ENCODE measurements at regions not wholly inside any gene's neighbourhood (a gene's known extent, or its start where the extent isn't known, plus 50 kb on each side); places are given as distances from the start of the nearest gene placed in this dataset.

DNA sequence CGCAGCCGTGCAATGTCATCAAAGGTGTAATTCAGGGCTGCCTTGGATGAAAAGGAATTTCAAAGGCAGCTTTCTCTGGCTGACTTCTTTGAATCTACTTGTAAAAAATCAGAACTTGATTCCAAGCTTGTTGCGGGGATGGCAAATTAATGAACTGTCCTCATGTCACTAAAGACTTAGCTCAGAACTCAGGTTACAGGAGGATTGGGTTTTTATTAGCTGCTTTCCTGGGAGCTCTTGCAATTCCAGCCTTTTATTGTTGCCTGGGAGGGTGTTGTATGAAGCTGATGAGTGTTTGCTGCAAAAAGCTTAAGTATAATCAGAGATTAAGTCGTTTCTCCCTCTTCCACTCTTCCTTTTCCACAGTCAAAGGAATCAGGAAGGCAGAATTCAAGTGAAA lies 113.0 kb upstream of the CDH4 start:
- DNase-seq: no peak

DNA sequence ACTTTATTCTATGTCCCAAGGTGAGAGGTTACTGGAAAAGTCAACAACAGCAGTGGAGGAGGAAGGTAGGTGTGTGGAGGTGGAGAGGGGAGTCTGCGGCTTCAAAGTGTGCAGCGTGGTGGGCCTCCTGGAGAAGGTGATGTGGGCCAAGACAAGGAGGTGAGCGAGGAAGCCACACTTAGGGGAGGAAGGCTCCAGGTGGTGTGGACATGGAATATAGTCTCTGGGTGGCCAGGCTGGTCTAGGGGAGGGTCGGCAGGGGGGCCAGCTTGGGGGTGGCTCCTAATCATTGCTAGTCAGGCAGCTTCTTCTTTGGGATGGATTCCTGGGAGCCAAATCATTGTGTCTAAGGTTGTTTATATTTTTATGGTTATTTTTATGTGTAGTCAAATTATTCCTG lies 111.5 kb upstream of the CDH4 start:
- DNase-seq: no peak

DNA sequence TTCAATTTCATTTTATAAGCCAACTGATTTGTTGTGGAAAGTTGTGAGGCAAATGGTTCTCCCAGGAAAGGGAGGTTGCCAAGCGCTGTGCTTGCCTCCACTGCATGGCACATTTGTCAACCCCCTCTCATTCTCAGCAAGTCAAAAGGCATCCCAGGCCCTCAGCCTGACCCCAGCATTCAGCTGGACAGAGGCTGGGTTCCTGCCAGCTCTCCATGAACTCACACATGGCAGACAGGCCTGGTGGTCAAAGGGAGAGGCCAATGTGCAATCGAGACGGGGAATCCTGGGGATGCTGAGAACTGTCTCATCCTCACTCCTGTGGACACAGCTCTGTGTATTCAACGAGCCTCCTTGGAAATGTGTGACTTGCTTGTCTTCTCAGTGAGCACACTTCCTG lies 106.0 kb upstream of the CDH4 start:
- DNase-seq: no peak

DNA sequence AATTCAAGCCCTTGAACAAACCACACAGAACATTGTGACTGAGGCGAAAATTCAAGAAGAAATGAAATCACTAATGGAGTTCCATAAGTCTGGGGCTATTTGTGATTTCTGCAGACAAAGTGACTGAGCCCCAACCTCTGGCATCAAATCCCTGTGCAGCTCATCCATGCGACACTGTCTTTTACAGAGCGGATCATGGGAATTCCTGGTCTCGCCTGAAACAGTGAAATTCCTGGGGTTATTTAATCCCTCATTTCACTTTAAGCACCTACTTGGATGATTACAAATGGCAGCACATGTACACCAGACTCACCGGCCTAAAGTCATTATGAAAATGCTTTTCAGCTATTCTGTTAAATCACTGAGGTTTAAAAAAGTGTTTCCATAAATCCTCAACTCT lies 102.4 kb upstream of the CDH4 start:
- no peak for DNase-seq

DNA sequence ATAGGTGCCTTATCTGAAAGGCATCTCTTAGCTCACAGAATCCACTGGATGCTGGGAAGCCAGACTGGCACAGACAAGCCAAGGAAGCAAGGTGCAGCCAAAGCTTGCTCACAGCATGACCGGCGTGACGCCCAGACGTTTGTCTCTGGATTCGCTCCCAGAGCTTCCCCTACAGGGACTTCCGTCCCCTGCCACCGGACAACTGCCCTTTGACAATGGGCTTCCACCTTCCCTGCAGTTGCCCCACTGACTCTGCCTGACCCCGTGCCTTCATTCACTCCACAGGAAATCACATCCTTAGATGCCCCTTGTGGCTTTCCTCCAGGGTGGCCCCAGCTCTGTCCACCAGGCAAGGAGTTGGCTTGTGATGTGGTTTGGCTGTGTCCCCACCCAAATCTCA lies 94.8 kb upstream of the CDH4 start:
- DNase-seq: no peak

DNA sequence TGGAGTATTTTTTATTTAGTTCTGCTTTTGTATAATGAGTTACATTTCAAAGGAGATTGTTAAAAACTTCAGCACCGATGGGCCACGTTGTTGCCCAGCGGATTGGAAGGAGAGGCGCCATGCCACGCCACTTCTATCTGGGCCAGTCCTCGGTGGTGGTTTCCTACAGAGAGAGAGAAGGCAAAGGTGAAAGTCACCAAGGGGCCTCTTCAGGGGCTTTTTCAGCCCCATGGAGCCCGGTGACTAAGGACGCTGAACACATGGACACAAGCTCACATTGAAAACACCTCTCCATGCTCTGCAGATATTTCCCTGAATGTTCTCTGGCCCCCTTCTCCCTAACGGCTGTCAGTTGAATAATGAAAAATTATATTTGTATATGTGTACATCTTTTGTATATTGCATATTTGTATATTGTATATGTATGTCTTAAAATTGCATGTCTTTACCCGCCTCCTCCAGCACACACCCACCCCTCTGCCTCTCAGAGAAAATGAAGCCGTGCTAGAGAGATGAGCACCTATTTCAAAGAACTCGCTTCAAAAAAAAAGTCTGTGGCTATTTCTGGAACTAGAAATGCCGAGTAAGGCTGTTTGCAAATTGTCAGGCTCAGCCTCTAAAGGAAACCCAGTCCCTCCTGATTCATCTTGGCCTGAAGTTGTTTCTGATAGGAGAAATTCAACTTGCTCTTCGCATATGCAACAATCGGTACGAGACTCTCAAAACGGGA lies 91.9 kb upstream of the CDH4 start:
- no peak for DNase-seq

DNA sequence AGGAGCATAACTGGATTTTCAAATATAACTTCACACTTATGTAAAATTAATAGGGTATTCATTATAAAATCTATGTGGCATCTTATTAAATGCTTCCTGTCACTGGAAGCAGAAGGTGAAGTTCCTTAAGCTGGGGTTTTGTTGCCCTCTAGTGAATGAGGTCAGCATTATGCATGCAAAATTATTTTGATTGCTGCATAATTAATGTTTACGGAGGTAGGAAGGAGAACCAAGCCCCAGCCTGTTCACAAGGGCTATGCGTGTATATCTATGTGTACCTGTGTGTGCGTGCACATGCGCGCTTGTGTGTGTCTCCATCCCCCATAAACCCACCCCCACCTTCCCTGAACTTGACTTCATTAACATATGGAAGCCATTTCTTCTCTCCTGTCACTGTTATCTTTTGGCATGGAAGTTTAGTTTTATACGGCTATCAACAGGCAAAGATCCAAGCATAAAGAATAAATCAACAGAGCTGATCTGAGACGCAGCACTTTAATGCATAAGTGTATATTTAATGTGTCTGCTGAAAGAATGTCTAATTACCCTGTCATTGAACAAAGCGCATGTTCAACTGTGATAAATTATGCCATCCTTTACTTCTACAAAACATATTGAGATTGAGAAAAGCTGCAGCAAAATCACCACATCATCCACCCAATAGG lies 90.2 kb upstream of the CDH4 start:
- no peak for DNase-seq

DNA sequence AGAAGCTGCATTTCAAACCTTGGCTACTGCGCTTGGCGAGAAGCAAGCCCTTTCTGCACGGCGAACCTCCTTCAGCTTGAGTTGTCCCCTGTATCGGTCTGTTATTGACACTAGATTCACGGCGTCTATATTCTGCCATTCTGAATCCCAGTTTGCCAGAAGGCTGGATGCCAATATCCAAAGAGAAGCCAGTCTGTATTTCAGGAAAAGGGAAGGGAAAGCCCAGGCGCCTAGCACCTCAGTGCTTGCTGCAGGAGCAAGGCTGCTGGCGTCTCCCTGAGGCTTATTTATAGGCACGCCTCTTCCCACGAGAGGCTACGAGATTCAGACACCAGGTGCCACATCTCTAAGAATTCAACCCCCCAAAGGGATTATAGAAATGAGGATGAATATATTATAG lies 89.6 kb upstream of the CDH4 start:
- DNase-seq: no peak

DNA sequence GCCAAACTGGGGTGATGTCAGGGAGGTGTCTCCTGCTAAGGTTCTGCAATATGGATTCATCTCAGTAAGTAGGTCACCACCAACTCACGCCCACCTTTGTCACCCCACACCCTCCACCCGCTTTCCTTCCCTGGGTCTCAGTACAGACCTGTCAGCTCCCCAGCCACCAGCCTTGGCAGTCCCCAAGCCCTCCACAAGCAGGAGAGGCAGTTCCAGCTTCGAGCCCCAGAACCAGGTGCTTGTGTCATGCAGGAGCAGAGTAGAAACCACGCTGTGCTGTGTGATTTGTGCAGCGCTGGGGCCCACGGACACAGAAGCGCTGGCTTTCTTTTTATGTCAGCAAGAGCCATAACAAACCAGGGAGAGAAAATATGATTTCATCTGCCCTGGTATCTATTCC lies 89.0 kb upstream of the CDH4 start:
- no peak for DNase-seq

DNA sequence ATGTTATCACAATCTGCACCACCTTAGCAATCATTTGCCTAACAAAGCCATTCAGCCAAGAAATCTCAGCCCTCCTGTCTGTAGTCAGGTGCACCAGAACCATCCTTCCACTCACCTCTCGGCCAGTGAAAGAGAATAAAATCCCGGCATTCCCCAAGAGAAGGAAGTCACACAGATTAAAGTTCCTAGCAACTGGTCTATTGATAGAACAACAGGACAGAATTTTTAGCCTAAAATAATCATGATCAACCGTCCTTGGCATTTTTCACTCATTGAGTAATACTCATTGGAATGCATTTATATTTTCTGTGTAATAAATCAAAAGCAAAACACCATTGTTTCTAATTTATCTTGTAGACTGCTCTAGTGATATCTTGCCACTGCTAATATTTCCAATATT lies 85.7 kb upstream of the CDH4 start:
- DNase-seq: no peak

DNA sequence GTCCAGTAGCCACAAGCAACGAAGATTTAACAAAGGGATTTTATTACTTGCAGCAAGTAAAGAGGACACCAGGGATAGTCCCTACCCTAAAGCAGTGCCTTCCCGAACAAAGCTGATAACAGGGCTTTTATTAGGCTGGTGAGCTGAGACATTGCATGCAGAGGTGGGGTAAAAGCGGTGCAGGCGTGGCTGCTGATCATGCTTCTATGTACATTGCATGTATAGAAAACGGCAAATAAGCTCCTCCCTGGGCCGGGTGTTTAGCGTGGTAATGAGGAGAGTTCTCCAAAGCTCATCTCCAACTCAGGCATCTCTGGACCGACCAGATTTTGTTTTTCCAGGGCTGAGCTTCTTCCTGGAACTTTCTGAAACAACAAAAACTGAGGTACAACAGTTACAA lies 83.5 kb upstream of the CDH4 start:
- DNase-seq: no peak

DNA sequence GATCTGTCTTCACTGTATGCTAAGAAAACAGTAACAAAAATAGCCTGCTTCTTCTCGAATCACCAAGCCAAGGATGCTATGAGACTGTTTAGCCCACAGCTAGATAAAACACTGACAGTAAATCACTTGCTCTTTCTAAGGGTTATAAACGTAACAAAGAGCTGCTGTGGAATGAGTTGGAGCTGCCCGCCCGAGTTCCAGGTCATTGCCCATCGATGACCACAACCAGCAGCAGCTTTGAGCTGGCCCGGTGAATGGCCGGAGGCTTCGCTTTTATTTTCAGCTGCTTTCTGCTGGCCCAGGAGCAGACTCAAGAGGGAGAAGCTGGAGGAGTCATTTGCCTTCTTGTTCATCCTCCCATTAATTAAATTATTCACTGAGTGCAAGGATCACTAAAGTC lies 82.2 kb upstream of the CDH4 start:
- no peak for DNase-seq

DNA sequence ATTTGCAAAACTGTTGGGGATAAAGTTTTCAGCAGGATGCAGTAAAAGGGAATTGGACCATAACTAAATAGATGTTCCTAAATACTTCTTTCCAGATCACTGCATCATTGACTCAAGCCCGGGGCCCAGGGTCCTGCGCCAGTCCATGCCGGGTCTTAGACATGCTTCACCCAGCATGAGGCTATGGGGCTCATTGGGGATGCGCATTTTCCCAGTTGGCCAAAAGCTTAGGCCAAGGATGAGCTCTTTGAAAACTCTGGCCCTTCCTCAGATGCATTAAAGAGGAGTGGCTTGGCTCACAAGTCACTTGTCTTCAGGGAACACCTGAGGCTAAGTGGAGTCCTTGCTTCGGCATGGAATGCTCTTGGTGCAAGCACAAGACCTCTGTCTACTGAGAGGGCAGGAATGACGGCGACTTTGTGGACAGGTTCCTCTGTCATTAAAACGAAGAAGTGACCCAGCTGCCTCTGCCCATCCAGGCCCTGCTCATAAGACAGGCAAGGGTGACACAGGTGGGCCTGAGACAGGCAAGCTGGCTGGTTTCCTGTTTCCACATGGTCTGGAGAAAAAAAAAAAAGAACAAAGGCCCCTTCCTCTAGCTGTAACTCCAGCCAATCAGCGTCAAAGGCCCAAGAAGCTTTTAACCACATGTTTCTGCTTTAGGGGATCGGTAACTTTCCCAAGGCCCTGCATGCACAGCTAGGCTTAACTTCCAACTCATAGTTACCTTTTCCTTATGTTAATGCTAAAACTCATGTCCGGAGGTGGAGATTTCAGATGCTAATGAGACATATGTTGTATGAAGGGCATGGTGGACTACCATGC lies 81.4 kb upstream of the CDH4 start:
- no peak for DNase-seq

DNA sequence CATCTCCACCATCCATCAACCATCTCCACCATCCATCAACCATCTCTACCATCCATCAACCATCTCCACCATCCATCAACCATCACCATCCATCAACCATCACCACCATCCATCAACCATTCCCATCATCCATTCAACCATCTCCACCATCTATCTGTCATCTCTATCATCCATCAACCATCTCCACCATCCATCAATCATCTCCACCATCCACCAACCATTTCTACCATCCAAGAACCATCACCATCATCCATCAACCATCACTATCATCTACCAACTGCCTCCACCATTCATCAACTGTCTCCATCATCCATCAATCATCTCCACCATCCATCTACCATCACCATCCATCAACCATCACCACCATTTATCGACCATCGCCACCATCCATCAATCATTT lies 78.8 kb upstream of the CDH4 start:
- DNase-seq: no peak

DNA sequence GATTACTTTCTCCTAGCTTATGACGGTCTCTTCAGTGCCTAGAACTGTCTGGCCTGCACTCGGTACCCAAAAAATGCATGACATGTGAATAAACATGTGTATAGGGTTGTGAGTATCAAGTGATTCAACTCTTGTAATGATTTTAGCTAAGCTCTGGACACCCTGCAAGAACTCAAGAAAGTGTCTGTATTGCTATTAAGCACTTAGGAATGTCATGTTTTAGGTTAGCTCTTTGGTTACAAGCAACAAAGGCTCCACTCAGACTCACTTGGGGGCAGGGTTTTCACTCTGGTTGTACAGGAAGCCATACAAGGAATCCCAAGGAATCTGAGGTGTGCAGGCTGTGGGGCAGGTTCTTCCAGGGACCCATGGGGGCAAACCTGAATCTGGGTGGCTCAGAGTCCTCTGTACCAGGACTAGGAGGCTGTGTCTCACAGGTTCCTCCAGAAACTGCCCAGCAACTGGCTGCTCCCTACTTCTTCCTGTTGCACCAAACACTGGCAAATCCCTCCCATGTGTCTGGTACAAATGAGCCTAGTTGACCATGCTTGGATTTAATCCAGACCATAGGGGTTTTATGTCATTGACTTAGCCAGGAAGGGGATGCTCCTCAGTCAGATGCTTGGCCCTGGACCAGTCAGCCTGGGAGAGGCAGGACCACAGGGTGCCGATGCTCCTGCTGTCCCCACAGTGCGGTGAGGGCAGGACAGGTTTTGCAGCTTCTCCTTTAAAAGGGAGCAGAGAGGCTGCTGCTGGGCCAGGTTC lies 77.9 kb upstream of the CDH4 start:
- DNase-seq: no peak

DNA sequence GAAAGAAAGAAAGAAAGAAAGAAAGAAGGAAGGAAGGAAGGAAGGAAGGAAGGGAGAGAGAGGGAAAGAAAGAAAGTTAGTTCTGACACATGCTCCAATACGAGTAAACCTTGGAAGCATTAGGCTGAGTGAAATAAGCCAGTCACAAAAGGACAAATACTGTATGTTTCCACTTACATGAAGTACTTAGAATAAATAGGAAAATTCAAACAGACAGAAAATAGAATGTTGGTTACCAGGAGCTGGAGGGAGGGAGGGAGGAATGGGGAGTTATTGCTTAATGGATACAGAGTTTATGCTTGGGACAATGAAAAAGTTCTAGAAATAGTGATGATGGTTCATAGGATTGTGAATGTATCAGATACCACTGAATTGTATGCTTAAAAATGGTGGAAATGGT lies 75.2 kb upstream of the CDH4 start:
- DNase-seq: no peak

DNA sequence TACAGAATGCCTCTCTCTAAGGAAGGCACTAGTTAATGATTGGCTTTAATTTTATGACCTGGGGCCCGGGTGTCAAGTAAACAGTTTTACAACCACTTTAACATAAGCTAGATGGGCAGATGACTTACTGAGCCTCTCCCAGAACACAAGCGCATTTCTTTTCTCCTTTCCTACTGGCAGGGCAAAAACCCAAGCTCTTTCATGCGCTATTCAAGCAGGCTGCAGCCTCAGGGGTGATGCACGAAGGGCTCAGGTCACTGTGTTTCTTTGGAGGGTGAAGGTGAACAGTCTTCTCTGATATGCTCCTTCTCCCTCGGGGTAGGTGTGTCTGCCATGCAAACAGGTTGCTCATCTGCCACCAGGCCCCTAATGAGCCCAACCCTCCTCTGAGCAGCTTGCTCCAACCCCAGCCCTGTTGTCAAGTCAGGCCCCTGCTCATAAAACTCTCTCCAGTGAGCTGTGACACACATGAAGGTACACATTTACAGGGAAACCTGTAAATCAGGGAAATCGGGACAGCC lies 73.5 kb upstream of the CDH4 start:
- no peak for DNase-seq

DNA sequence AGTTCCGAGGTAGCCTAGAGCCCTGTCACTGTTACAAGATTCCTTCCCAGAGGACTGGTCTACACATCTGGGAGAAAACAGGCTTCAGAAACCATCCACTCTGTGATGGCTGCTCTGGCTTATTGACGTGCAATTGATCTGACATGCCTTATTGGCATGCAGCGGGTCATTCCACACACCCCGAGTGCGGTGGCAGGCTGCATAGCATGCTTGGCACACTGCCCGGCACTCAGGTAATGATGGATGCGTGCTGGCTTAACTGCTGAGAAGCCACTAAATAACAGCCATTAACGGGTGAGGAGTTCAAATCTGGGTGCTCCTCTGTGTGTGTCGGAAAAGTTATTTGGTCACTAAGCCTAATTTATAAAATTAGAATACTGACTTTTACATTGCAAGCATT lies 67.9 kb upstream of the CDH4 start:
- no peak for DNase-seq

DNA sequence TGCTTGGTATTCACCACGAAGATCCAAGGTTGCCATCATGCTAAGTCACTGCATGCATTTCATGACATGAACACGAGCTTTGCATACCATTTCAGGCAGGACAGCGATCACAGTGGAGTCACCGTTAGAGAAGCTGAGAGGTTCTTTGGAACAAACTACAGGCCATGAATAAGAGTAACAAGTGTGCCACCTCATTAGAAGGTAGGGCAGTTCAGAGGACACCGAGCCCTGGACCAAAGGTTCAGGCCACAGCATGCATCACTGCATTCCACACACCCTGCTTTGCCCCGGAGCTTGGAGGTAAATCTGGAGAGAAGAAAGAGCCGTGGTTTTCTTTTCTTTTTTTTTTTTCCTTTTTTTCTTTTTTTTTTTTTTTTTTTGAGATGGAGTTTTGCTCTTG lies 66.9 kb upstream of the CDH4 start:
- no peak for DNase-seq

DNA sequence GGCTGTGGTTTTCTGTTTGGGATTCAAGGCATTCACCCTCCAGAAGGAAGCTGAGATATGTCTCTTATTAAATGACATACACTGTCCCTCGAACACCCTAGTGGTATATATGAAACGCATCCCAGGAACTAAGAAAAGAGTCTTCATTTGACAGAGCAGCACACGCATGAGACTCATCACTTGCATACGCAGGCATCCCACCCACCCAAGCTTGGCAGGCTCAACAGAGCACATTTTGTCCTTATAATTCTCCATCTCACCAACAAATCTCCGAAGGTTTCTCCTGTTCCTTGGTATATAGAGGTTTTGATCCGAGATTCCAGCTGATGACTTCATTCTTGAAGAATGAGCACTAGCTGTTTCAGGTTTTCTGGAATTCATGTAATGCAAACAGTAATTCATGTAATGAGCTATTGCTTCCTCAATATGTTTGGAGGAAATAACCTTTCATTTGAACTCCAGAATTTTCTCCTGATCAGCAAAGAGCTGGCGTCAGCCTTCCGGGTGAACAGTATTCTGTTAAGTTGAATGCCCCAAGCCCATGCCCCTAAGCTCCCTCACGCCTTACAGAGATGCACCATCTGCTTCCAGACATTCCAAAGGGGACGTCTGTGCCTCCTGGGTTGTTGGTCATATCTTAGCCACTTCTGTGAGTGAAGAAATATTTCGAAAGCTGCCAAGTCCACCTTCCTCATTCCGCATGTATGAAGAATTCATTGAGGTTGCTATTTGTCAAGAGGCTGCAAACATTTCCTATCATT lies 66.0 kb upstream of the CDH4 start:
- no peak for DNase-seq

DNA sequence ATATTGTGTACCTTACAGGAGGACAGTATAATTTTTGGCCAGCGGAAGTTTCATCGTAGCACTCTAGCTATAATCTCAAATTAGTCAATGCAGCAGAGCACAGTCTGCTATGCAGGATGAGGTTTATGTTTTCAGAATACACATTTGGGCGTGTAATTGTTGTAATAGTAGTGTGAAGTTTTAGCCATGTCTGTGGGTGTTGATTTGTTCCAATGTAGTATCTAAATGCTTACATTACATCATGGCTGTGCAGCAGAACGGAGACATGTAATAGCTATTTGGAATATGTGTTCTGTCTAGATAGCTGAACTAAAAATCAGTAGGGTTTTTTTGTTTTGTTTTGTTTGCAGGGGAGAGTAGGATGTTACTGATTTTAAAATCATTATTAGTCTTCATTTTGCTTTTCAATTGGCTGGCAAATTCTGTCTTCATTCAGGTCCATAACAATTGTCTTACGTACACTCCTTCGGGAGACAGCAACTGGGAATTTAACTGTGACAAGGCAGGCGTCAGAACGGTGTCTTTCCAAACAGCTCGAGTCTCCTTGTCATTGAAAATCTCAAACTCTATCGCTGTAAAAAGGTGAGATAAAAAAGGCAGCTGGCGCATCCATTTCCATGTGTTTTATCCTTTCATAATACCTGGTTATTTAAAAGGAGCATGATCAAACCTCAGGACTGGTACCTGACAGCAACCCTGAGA lies 65.1 kb upstream of the CDH4 start:
- DNase-seq: no peak

DNA sequence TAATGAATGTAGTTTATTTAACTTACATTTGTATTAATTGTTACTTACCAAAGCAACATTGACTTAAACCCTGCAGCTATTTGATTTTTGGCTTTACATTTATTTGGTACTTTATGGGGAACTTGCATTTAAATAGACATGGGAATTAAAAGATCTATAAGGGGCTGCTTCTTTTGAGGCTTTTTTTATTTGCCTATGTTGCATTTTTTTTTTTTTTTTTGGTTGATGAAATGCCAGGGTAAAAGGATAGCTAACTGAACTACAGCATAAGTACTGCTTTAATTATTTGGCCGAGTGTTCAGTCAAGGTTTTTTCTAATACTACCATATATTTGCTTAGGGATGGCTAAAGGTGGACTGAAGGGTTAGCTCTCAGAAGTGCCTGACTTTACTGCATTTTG lies 62.5 kb upstream of the CDH4 start:
- DNase-seq: no peak

Data from activated CD4-positive, alpha-beta T cell treated with anti-CD3 and anti-CD28 coated beads for 1 hour (primary cell).